ENCODE measurements at regions not wholly inside any gene's neighbourhood (a gene's known extent, or its start where the extent isn't known, plus 50 kb on each side); places are given as distances from the start of the nearest gene placed in this dataset.
A peak's percentile ranks its signal among the peaks of the same experiment; 100 is the strongest.

DNA sequence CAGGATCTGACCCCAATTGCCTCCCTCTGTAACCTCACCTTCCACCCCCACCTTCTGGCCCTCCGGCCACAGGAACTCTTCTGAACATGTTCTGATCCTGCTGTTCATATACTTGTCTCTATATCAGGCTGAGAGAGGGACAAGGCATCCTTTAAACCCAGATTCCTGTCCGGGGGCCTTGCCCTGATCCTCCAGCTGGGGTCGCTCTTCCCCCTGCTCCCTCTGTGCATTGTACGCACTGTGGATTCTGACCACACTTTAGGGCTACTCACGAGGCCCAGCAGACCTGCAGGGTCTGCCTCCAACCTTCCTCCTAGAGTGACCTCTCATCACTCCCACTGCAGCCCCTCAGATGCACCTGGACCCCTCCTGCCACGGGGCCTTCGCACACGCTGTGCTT is 269.3 kb downstream of the UQCRFS1 start:
- Histone ChIP-seq H3K9ac (ENCODE audit: extremely low read depth, insufficient read length, low read length) (no peak overlapping the region), H3K14ac (ENCODE audit: insufficient read depth, low read length) (no peak overlapping the region), H3K23ac (ENCODE audit: insufficient read length, low read depth, low read length) (no peak overlapping the region), H2BK20ac (ENCODE audit: low read depth, low read length, poor library complexity, severe bottlenecking) (no peak overlapping the region), H3K4me1 (ENCODE audit: insufficient read depth, low read length) (no peaks in the 10 kb centered on the region), H4K20me1 (ENCODE audit: control insufficient read depth, insufficient read depth, insufficient read length) (no peaks in the 10 kb centered on the region), H3K79me1 (ENCODE audit: insufficient read depth, low read depth, low read length, poor library complexity, severe bottlenecking) (no peaks in the 10 kb centered on the region), H4K8ac (replicated peaks; ENCODE audit: insufficient read length, low read depth, low read length) (no peak overlapping the region), H3K9me3 (ENCODE audit: control insufficient read depth, low read depth, low read length) (no peaks in the 10 kb centered on the region), H4K91ac (ENCODE audit: insufficient read length, low read depth, low read length) (no peak overlapping the region), H4K5ac (ENCODE audit: insufficient read length, low read depth, low read length) (no peak overlapping the region), H3K27me3 (ENCODE audit: insufficient read depth, low read length) (no peaks in the 10 kb centered on the region), H3K79me2 (ENCODE audit: insufficient read depth, low read length) (no peaks in the 10 kb centered on the region), H3K27ac (ENCODE audit: insufficient read length, low read depth, low read length) (no peak overlapping the region), H2BK15ac (ENCODE audit: low read depth, low read length) (no peak overlapping the region), H2AFZ (ENCODE audit: low read length) (no peak overlapping the region), H3K18ac (ENCODE audit: insufficient read length, low read depth, low read length) (no peak overlapping the region), H2AK5ac (ENCODE audit: insufficient read length, low read length) (no peak overlapping the region), H3K23me2 (ENCODE audit: insufficient read length, low read depth, low read length, poor library complexity, severe bottlenecking) (no peaks in the 10 kb centered on the region), H2BK5ac (ENCODE audit: insufficient read length, low read length) (no peak overlapping the region), H3K4me2 (ENCODE audit: insufficient read depth, insufficient read length, low read length) (no peak overlapping the region), H3K56ac (ENCODE audit: insufficient read length, low read depth, low read length) (no peak overlapping the region), H3K4ac (ENCODE audit: low read depth, low read length) (no peak overlapping the region), H3T11ph (ENCODE audit: low read length) (no peak overlapping the region), H2BK120ac (ENCODE audit: low read depth, low read length, poor library complexity, severe bottlenecking) (no peak overlapping the region), H2BK12ac (ENCODE audit: insufficient read length, low read depth, low read length) (no peak overlapping the region)
- Mint-ChIP-seq H3K27me3 (ENCODE audit: low read depth) (peaks cover 8% of the 10 kb centered on the region; the same call in 1 of the 2 replicates), H3K36me3 (ENCODE audit: insufficient read depth in 1 of 3, low read depth in 3 of 3) (peaks cover 0 to 3% (median 0%) of the 10 kb centered on the region in 3 experiments; a peak in 2 of 7 replicates), H3K9me3 (peaks cover 0 to 3% of the 10 kb centered on the region in 2 experiments; a peak in 1 of 5 replicates), H3K4me3 (no peak overlapping the region), H3K27ac (no peak overlapping the region), H3K4me1 (no peaks in the 10 kb centered on the region)
- WGBS (ENCODE audit: extremely low coverage, insufficient read length, low lambda C conversion rate), result no CpG with 5 or more reads among the region's 8 CpGs
- TF ChIP-seq, protein P1, sequence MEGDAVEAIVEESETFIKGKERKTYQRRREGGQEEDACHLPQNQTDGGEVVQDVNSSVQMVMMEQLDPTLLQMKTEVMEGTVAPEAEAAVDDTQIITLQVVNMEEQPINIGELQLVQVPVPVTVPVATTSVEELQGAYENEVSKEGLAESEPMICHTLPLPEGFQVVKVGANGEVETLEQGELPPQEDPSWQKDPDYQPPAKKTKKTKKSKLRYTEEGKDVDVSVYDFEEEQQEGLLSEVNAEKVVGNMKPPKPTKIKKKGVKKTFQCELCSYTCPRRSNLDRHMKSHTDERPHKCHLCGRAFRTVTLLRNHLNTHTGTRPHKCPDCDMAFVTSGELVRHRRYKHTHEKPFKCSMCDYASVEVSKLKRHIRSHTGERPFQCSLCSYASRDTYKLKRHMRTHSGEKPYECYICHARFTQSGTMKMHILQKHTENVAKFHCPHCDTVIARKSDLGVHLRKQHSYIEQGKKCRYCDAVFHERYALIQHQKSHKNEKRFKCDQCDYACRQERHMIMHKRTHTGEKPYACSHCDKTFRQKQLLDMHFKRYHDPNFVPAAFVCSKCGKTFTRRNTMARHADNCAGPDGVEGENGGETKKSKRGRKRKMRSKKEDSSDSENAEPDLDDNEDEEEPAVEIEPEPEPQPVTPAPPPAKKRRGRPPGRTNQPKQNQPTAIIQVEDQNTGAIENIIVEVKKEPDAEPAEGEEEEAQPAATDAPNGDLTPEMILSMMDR (conservative IDR thresholded peaks at IDR 0.05), result peak; percentile 66
- peak; percentile 60 for DNase-seq
